Activated CD4-positive, alpha-beta T cell treated with anti-CD3 and anti-CD28 coated beads, Interleukin-2, amount 50 U/mL, for 24 hours (primary cell): ENCODE measurements at regions not wholly inside any gene's neighbourhood (a gene's known extent, or its start where the extent isn't known, plus 50 kb on each side); places are given as distances from the start of the nearest gene placed in this dataset.

ENCODE experiments used
- DNase-seq, 2 donors: peaks; one replicate each; pipeline ENCODE4 v3.0.0-alpha.2; 2020; ENCODE audit warnings: low read depth in 1 of 2, low spot score in 1 of 2

DNA sequence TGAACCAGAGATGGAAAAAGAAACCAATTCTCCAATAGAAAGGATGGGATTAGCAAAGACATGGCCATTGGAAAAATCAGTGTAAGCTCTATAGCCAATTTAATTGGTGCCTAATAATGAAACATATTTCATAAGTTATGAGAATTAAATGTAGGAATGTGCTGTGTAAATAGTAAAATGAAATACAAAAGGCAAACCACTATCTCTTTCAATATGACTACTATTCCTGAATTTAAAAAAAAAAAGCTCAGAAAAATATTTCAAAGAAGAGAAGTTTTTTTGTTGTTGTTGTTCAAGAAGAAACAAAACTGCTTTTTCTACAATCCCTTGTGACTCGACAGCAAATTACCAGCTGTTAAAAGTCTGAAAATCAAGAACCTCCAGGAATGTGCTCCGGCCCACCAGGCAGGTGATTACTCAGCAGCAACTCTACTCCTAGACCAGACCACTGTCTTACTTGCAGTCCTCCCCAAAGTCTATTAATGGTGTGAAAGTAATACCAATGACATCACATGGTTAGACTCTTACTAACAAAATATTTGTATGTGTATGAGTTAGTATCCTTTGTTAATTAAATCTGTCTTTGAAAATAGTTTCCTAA, 362.4 kb downstream of the KCTD12 start:
- no peak for DNase-seq

DNA sequence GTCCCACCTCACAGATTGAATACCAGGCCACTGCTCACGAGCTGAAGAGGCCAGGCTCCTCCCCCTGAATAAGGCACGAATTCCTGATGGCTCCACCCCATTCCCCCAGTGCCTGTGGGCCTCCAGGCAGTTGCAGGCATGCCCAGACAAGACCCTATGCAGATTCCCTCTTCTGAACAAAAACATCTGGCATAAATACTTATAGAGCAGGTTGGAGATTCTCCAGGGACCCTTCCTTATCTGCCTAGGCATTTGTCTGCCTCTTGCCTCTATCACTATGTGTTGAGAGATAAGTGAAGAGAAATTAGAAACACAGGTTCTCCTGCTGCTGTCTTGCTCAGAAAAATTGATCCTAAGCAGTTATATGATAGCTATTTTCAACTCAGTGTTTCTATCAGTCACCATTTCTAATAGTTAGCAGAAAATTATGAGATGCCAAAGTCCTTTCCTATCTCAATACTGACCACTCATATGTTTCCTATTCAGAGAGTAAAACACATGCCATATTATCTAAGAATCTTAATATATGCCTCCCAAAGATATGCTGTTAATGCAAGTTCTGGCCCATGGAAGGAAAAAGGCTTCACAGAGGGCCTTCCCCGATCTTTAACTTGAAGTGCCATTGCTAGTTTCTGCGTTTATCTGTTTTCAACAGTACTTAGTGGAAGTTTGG, 364.0 kb downstream of the KCTD12 start:
- no peak for DNase-seq

DNA sequence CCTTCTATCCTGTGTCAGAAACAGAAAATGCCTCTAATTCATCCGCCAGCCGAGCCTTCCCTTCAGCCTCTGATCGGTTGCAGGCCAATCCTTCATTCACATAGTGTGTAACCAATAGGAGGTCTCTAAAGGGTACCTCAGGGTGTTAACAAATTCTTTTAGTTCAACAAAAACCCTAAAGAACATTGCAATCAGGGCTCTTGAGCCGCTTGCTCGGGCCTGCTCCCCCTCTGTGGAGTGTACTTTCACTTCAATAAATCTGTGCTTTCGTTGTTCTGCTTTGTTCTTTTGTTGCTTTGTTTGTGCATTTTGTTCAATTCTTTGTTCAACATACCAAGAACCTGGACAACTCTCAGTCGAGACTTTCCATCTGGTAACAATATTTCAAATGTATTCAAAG, 366.5 kb downstream of the KCTD12 start:
- DNase-seq: no peak

DNA sequence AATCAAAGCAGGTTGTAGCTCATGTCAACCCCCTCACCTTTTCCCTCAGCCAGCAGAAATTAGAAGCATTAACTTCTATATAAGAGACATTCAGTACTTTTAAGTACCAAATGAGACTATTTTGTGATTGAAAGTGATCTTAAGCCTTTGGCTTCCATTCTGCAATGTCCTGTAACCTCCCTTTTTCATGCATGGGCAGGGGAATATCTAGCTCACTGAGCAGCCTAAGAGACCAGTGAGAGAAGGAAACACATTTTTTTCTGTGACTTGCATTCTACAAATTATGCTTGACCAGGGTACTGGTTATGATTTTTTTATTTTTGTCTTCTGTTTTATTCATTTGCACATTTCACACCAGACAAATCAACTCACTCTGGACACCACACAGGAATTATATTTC, 369.6 kb downstream of the KCTD12 start:
- DNase-seq: no peak

DNA sequence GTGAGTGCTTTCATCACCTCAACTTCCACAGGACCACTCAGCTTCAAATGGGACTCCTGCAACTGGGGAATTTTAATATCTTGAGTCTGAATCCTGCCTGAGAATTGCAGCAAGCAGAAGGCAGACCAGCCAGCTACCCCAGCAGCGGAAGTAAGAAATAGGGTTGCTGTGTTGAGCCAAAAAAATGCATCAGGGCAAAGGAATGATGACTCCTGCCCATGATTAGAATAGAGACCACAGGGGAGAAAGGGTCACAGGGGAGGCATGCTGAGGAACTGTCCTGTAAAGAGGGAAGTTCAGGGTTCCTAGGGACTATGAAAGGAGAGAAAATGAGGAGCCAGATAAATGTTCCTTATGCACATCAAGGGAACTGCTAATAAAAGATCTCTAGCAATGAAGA, 370.2 kb downstream of the KCTD12 start:
- no peak for DNase-seq

DNA sequence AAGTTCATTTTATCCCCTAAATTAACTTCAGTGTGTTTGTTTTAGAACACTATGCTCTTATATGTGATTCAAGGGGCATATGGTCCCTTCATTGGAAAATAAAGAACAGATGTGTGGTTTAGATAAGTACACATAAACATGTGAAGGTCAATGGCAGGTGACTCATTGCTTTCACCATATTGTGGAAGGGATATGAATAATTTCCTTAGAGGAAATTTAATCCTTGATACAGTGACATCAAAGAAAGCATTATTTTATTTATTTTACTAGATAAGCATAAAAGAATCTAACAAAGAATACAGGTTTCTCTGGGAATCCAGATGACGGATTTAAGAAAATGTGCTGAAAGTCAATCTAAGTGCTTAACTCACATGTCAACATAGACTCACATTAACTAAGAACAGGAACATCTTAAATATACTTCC, 373.5 kb downstream of the KCTD12 start:
- DNase-seq: no peak

DNA sequence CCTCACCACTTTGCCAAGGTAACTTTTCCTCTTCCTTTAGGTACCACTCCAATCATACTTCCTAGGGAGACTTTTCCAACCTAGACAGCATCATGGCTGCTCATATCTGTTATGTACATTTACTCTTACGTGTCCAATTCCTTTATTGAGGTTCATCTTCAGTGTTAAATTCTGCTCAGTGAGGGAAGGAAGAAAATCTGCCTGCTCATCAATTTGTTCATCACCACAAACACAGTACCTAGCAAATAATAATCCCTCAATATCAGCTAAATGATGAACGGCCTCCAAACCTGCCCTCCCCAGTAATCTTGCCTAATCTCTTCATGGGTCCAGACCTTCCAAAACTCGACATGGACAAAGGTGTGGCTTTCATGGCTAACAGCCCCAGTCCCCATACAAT, 380.8 kb downstream of the KCTD12 start:
- DNase-seq: no peak

DNA sequence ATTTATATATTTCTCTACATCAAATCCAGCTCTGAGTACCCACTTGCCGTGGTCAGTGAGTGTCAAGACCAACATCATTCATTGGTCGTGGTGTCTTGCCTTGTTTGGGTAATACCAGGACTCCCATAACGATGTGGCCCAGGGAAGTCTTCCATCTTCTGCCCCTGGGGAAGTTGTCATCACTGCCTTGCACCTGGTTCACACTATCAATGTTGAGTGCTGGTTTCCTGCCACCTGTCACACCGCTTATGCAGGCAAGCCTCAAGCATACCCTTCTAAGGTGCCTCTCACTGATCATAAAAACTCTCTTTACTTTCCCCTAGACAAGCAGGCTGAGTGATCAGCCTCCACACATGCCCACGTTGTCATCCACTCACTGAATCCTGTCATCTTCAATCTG, 382.4 kb downstream of the KCTD12 start:
- no peak for DNase-seq

DNA sequence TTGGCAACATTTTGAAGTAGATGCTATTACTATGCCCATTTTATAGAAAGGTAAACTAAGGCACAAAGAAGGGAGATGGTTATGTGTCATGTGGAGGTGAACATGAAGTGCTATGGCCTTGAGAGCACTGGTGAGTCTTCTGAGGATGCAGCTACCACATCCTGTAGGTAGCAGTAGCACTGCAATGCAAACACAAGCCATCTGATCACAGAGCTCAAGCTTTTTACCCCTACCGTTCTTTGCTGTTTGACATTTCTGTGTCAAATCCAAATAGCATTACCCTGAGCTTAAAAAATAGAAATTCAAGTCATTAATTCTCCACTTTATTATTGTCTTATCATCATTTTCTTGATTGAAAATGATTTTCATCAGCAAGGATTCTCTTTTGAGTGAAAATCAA, 382.9 kb downstream of the KCTD12 start:
- no peak for DNase-seq

DNA sequence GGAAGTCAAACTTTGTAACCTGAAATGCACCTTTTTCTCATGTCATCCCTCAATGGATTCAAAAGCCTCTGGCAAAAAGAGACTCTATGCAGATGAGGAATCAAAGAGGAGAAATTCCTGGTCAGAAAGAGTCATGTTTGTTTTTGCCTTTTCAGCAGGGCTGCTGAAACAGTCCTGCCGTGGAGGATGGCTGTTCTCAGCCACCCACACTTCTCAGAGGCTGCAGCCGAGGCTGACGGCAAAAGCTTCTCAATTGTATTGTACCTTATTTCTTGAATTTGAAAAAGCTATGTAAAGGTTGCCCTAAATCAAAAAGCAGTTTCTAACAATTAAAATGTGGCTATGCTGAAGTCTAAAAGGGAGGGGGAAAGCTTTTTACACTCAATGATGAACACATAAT, 385.3 kb downstream of the KCTD12 start:
- no peak for DNase-seq

DNA sequence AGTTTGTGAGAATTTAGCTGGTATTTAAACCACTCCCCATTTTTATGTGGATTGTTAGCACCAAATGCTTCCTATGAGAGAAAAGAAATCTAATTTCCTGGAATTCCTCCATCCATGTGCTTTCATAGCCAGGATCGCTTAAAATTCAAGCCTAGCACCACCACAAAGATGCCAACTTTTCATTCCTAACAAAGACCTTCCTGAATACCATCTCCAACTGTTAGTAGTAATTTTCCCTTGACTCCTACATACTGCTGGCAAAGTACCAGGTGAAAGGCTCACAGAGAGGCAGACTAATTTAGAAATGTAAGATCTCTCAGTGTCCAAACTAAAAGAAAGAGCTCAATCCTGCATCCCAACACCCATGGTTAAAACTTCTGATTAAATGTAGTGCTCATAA, 386.3 kb downstream of the KCTD12 start:
- no peak for DNase-seq

DNA sequence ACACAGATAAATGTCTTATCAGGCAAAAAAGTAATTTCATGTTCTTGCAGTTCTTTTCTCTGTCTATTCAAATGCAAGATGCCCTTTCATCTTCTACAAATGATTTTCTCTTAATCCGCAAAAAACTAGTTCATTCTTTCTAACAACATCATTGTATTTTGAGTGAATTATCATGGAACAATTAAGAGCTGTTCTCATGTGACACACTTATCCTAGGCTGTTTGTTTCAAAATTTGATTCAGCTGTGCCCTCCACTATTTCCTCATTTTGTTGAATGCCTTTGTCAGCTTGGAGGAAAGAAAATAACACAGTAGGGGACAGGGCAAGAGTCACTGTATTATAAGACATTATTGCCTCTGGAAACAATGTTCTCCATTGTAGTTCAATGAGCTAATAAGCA, 396.9 kb downstream of the KCTD12 start:
- DNase-seq: no peak

DNA sequence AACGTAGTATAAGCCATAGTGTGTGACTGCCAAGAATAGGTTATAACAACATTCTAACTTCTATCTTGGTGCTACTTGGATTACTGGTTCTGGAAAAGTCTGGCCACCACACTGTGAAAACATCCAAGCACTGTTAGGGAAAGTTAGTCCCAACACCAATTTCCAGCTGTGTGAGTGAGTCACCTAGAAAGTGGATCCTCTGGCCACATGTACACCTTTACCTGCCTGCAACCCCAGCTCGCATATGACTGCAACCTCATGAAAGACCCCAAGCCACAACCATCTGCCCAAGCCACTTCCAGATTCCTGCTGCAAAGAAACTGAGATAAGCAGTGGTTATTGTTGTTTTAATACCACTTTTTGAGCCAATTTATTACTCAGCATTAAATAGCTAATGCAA, 404.5 kb downstream of the KCTD12 start:
- DNase-seq: no peak

DNA sequence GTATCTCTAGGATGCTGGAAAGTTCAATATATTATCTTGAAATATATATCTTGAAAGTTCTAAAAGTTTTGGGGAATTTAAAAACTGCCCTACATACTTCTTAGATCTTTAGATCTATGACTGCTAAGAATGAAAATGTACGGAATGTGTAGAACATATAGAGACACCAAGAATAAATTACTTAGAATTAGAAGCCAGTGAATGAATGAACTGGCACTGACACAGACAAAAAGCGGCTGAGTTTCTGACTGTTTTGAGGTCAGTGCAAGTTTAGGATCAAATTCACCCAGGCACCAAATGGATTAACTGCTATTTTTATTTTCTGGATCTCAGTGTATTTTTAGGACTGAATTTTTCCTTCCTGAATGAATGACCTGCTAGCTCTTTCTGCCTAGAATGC, 411.2 kb downstream of the KCTD12 start:
- DNase-seq: no peak

DNA sequence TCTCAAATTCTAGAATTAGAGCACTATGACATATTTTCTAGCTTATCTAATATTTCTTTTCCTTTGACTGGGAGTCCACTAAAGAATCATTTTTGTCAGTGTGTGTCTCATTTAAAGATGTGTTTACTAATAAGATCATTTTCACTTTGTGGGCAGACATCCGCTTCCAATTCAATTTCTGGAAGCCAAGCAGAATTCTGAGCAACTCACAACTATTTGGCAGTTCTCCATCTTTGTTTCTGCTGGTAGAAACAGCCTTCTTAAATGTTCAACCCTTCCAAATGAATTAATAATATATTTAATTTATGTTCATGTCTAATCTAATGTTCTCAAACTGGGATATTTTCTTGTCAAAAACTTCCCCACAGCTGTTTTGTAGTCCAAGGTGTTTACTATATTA, 411.8 kb downstream of the KCTD12 start:
- DNase-seq: no peak

DNA sequence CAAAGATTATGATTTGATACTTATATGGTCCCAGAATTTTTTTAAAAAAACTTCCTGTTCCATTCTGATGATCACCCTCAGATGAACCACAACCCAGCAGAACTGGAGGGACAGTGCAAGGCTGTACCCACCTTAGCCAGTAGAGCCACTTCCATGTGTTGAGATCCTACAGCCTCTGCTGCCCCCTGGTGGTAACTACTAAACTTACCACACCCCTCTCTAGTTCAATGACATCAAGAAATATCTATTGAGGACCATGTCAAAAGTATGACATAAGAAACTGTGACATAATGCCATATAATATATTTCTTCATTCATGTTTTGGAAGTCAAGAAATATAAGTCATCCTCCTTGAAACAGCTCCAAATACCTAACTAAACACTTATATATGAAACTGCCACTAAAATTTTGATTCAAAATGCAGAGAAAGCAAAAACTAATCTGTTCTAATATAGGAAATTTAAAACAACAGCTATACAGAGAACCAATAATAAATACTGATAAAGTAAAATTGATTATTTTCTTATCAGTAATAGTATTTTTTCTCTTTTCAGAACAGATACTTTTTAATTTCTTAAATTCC, 412.6 kb downstream of the KCTD12 start:
- peak; percentile 36 to 70 for DNase-seq

DNA sequence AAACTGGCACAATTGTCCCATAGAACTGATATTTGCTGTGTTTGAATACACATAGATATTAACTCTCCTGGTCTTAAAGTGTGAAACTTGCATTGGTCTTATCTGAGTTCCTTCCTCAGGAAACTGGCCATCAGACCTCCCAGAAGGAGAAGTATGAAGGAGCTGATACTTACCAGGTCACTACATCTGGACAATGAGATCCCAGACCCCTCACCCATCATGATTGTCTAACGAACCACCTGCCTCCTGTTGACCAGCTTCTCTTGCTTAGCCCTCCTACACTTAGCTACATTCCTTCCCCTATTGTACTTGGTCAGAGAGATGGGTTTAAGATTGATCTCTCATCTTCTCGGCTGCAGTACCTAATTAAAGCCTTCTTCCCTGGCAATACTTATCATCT, 413.3 kb downstream of the KCTD12 start:
- no peak for DNase-seq

DNA sequence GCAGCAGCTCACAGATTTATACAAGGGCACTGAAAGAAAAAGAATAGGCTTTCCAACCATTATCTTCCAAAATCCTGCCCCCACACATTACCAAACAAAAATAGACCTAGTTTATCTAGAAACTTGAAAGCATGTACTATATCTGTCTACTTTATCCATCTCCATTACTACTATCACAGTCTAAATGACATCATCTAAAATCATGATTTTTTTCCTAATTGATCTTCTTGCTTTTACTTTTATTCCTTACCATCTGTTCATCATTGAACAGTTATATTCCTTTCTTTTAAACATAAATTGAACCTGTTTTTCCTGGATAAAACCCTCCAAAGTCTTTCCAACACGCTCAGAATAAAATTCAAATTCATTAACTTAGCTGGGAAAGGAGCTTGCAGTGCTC, 414.7 kb downstream of the KCTD12 start:
- DNase-seq: no peak

DNA sequence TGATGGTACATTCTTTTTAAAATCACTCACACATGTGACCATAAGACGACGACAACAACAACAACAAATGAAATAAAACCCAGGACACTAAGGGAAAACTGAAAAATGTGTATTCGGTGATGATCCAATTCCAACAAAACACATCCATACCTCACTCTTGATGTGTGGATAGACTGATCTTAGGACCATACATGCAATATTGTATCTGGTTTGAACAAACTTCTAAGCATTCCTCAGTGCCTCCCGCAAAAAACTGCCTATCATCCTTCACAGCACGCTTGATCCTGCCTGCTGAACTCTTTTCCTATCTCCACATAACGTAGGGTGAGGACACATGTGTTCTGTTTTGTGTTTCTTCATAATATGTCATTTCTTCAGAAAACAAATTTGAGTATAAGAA, 415.2 kb downstream of the KCTD12 start:
- DNase-seq: no peak

DNA sequence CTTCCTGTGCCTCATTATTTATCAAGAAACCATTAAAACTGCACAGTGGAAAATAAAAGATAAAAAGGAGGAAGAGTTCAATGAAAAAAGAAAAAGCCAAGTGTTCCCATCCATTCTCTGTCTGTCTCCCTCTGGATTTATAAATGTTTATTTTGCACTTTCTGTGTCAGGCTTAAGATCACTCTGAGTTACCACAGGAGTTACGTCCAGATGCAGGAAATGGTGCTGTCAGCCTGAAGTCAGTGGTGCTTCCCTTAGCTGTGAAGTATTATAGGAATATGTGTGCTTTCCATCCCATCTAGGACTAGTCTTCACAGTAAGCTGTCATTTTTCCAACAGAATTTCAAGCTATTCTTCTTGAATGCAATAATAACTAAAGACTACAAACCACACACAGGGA, 420.2 kb downstream of the KCTD12 start:
- DNase-seq: no peak

DNA sequence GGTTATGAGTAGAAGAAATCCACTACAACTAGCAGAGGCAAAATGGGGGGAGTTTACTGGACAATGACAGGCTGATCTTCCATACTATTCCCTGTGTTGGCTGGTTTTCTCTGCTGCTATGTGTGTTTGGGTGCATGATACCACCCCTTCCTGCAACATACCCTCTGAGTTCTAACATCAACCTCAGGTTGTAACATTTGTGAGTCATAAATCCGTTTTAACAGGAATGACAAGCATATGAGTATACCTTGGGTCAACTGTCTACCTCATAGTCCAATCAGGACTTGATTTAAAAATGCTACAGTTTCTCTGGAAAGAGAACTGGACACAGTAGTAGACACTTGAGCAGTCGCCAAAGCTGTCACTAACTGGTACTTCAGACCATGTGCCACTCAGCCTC, 422.9 kb downstream of the KCTD12 start:
- no peak for DNase-seq

DNA sequence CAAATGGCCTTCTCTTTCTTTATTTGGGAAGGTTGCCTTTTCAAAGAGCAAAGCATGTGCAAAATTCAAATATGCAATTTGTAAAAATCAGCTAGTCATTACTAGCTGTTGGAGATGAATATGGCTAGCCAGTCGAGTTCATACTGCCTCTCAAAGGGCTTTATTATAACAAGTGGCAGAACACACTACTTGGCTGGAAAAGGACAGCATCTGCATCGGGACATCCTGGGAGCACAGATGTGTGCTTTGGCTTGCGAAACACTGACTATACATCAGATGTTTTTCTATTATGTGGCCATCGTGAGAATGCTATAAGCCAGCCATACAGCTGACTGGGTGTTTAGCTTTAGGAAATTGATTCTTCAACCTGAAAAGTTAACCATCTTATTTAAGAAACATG, 424.2 kb downstream of the KCTD12 start:
- no peak for DNase-seq

DNA sequence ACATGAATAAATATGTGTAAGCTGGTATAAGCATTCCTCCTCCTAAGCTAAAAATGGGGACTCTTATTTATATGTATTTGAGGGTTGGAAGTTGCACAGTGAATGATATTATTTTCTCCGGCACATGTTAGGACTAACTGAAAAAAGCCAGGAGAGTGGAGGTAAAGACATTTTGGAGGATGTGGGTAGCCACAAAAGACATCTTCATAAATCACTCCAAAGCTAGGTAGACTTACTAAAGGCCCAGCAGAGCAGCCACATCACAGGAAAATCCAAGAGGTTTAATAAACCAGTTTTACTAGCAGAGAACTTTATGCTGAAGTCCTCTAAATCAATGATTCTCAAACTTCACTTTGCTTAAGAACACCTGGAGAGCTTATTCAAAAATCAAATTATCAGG, 424.7 kb downstream of the KCTD12 start:
- no peak for DNase-seq
